HEK293 (cell line): ENCODE measurements at regions not wholly inside any gene's neighbourhood (a gene's known extent, or its start where the extent isn't known, plus 50 kb on each side); places are given as distances from the start of the nearest gene placed in this dataset.

Experiments
- CTCF ChIA-PET: fragments of 350-600 bp; formaldehyde crosslinking; extraction: SDS; loops from one replicate; lab custom pipeline; 2021; ENCODE audit warnings: antibody characterized with exemption; lab: Yijun Ruan, JAX
- POLR2A ChIA-PET: fragments of 300-600 bp; formaldehyde crosslinking; extraction: SDS; loops from one replicate; lab custom pipeline; 2020; ENCODE audit warnings: antibody characterized with exemption, inconsistent platforms; lab: Yijun Ruan, JAX
- H3K27ac ChIP-seq: fragments of 200-500 bp; sonication (Bioruptor generic); 2 replicates; pipeline ENCODE4 v1.5.1; 2014; ENCODE audit warnings: low read depth, low read length, control low read depth, inconsistent platforms; ENCODE audit errors: extremely low read depth
- H3K36me3 ChIP-seq, 2 experiments: fragments of 200-500 bp in 1 of 2; sonication (Bioruptor generic) in 1 of 2; 1 replicate in 1 of 2; 2 replicates in 1 of 2; pipeline ENCODE4 v1.5.1; 2014 to 2017; ENCODE audit warnings: inconsistent platforms in 2 of 2, low read length in 2 of 2; ENCODE audit not compliant: control insufficient read depth in 2 of 2, insufficient read depth in 1 of 2
- H3K4me1 ChIP-seq: fragments of 200-500 bp; sonication (Bioruptor generic); 2 replicates; pipeline ENCODE4 v1.5.1; 2014; ENCODE audit warnings: mild to moderate bottlenecking, low read length, inconsistent platforms; ENCODE audit not compliant: control insufficient read depth, insufficient read depth
- H3K4me3 ChIP-seq: 2 replicates; pipeline ENCODE4 v1.5.1; 2011; ENCODE audit warnings: low read depth, mild to moderate bottlenecking, control low read depth, low read length, moderate library complexity
- H3K9me3 ChIP-seq: fragments of 200-500 bp; sonication (Bioruptor generic); 2 replicates; pipeline ENCODE4 v1.5.1; 2014; ENCODE audit warnings: low read depth, low read length, inconsistent platforms; ENCODE audit not compliant: control insufficient read depth, insufficient read depth
- FEZF1 ChIP-seq: fragments of 450-650 bp; formaldehyde crosslinking; IDR thresholded peaks from 2 replicates; pipeline ENCODE4 v1.5.1; 2016; ENCODE audit warnings: missing biosample characterization, missing genetic modification characterization
- GLIS2 ChIP-seq: fragments of 450-650 bp; formaldehyde crosslinking; IDR thresholded peaks from 2 replicates; pipeline ENCODE4 v1.5.1; 2016; ENCODE audit warnings: missing biosample characterization, missing genetic modification characterization
- HOXC10 ChIP-seq: sonication (generic); formaldehyde crosslinking; IDR thresholded peaks from 2 replicates; pipeline ENCODE4 v1.8.1; 2023; ENCODE audit warnings: mild to moderate bottlenecking, missing genetic modification reagents
- KLF10 ChIP-seq: fragments of 450-650 bp; IDR thresholded peaks from 2 replicates; pipeline ENCODE4 v1.5.1; 2018; ENCODE audit warnings: missing biosample characterization, mild to moderate bottlenecking, missing genetic modification characterization
- KLF8 ChIP-seq: fragments of 450-650 bp; formaldehyde crosslinking; IDR thresholded peaks from 2 replicates; pipeline ENCODE4 v1.5.1; 2016; ENCODE audit warnings: missing biosample characterization, missing genetic modification characterization
- KLF9 ChIP-seq: fragments of 450-650 bp; formaldehyde crosslinking; IDR thresholded peaks from 2 replicates; pipeline ENCODE4 v1.5.1; 2016; ENCODE audit warnings: missing biosample characterization, missing genetic modification characterization, low read depth
- OSR2 ChIP-seq: fragments of 450-650 bp; formaldehyde crosslinking; IDR thresholded peaks from 2 replicates; pipeline ENCODE4 v1.5.1; 2016; ENCODE audit warnings: missing biosample characterization, missing genetic modification characterization
- PRDM1 ChIP-seq: fragments of 450-650 bp; formaldehyde crosslinking; IDR thresholded peaks from 2 replicates; pipeline ENCODE4; 2016; ENCODE audit warnings: missing biosample characterization, missing genetic modification characterization
- SCRT1 ChIP-seq: fragments of 450-650 bp; formaldehyde crosslinking; IDR thresholded peaks from 2 replicates; pipeline ENCODE4 v1.5.1; 2016; ENCODE audit warnings: missing biosample characterization, missing genetic modification characterization, borderline replicate concordance
- SCRT2 ChIP-seq: fragments of 450-650 bp; formaldehyde crosslinking; IDR thresholded peaks from 2 replicates; pipeline ENCODE4 v1.5.1; 2016; ENCODE audit warnings: missing biosample characterization, missing genetic modification characterization
- SP2 ChIP-seq: fragments of 450-650 bp; formaldehyde crosslinking; IDR thresholded peaks from 2 replicates; pipeline ENCODE4 v1.5.1; 2016; ENCODE audit warnings: missing biosample characterization, missing genetic modification characterization
- SP7 ChIP-seq: fragments of 450-650 bp; formaldehyde crosslinking; IDR thresholded peaks from 2 replicates; pipeline ENCODE4 v1.5.1; 2016; ENCODE audit warnings: missing biosample characterization, missing genetic modification characterization
- ZBTB1 ChIP-seq: fragments of 450-650 bp; formaldehyde crosslinking; IDR thresholded peaks from 2 replicates; pipeline ENCODE4 v1.5.1; 2016; ENCODE audit warnings: missing biosample characterization, missing genetic modification characterization
- ZNF132 ChIP-seq: fragments of 450-650 bp; formaldehyde crosslinking; IDR thresholded peaks from 2 replicates; pipeline ENCODE4 v1.5.1; 2017; ENCODE audit warnings: missing biosample characterization, missing genetic modification characterization, borderline replicate concordance
- ZNF202 ChIP-seq: fragments of 450-650 bp; formaldehyde crosslinking; IDR thresholded peaks from 2 replicates; pipeline ENCODE4 v1.5.1; 2016; ENCODE audit warnings: missing biosample characterization, missing genetic modification characterization, borderline replicate concordance
- ZNF221 ChIP-seq: fragments of 450-650 bp; formaldehyde crosslinking; IDR thresholded peaks from 2 replicates; pipeline ENCODE4 v1.5.1; 2017; ENCODE audit warnings: missing biosample characterization, missing genetic modification characterization, borderline replicate concordance
- ZNF426 ChIP-seq: fragments of 450-650 bp; formaldehyde crosslinking; IDR thresholded peaks from 2 replicates; pipeline ENCODE4 v1.5.1; 2017; ENCODE audit warnings: missing biosample characterization, missing genetic modification characterization, mild to moderate bottlenecking, inconsistent platforms, moderate library complexity
- ZNF48 ChIP-seq: fragments of 450-650 bp; formaldehyde crosslinking; IDR thresholded peaks from 2 replicates; pipeline ENCODE4 v1.5.1; 2016; ENCODE audit warnings: missing biosample characterization, missing genetic modification characterization
- ZNF521 ChIP-seq: fragments of 450-650 bp; formaldehyde crosslinking; IDR thresholded peaks from 2 replicates; pipeline ENCODE4 v1.5.1; 2017; ENCODE audit warnings: missing biosample characterization, mild to moderate bottlenecking, missing genetic modification characterization
- ZNF529 ChIP-seq: fragments of 450-650 bp; formaldehyde crosslinking; IDR thresholded peaks from 2 replicates; pipeline ENCODE4 v1.5.1; 2017; ENCODE audit warnings: missing genetic modification characterization, missing biosample characterization; ENCODE audit not compliant: insufficient replicate concordance
- ZNF549 ChIP-seq: fragments of 450-650 bp; IDR thresholded peaks from 2 replicates; pipeline ENCODE4 v1.5.1; 2018; ENCODE audit warnings: missing biosample characterization, missing genetic modification characterization, mild to moderate bottlenecking, inconsistent platforms, moderate library complexity
- ZNF623 ChIP-seq: fragments of 450-650 bp; formaldehyde crosslinking; IDR thresholded peaks from 2 replicates; pipeline ENCODE4 v1.5.1; 2016; ENCODE audit warnings: missing biosample characterization, missing genetic modification characterization
- ZNF654 ChIP-seq: fragments of 450-650 bp; formaldehyde crosslinking; IDR thresholded peaks from 2 replicates; pipeline ENCODE4 v1.5.1; 2016; ENCODE audit warnings: low read depth, missing biosample characterization, missing genetic modification characterization
- ZSCAN16 ChIP-seq: fragments of 450-650 bp; formaldehyde crosslinking; IDR thresholded peaks from 2 replicates; pipeline ENCODE4 v1.5.1; 2016; ENCODE audit warnings: missing biosample characterization, missing genetic modification characterization
- TF ChIP-seq, protein P1 (sequence below): fragments of 450-650 bp; formaldehyde crosslinking; IDR thresholded peaks from 2 replicates; pipeline ENCODE4 v1.5.1; 2016; ENCODE audit warnings: missing biosample characterization, missing genetic modification characterization
- TF ChIP-seq, protein P2 (sequence below): fragments of 450-650 bp; IDR thresholded peaks from 2 replicates; pipeline ENCODE4 v1.5.1; 2018; ENCODE audit warnings: missing biosample characterization, mild to moderate bottlenecking, missing genetic modification characterization

DNA sequence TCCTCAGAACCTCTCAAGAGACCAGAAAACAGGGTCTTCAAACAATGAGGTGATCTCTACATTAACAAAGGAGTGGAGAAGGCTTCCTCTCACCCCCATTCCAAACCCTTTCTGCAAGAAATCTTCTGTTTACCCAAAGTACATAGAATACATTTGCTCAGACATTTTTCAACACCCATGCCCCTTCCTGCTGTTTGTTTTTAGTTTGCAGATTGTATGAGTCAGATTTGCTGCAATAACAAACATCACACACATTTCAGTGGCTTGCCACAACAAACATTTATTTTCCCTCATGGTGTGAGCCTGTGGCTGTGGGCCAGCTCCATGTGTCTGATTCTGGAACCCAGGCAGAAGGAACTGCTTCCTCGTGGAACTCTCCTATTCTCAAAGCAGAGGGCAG lies 68.2 kb upstream of the BAIAP2L1 start (continued):
- no peak for TF ChIP-seq ZNF202 (tag by site-specific recombination)

DNA sequence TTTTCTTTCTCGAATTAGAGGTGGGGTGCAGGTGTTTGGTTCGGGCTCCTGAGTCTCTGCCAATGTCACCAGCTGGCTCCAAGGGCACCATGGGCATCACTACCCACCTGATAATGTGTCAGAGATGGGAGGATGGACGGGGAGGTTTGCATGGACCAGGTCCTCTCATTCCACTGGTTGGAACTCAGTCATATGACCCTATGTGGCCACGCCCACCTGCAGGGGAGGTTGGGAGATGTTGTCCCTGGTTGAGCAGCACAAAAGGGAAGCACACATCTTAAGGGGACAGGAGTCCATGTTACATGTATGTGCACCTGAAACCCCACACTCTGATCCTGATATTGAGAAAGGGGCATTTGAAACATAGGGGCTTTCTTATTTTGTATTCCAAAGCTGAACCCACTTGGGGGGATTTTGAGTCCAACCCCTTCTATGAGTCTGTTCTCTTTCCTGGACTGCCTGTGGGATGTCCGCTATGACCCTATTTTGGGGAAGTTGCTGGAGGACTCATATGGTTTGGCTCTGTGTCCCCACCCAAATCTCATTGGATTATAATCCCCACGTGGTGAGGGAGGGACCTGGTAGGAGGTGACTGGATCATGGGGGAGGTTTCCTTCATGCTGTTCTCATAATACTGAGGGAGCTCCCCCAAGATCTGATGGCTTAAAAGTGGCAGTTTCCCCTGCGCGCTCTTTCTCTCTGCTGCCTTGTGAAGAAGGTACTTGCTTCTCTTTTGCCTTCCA lies 66.9 kb upstream of the BAIAP2L1 start:
- 0 out of 2 replicates have a peak, but pooled peaks cover 2% of the 10 kb centered on the region for H3K4me1 ChIP-seq
- no peaks in the 10 kb centered on the region for H3K36me3 ChIP-seq
- TF ChIP-seq KLF9 (0 out of 2 replicates have a peak, but pooled peaks have one; percentile 23), SP2 (tag by site-specific recombination) (no peak), HOXC10 (CRISPR knock-in tag) (no peak), ZNF426 (tag by site-specific recombination) (no peak), KLF10 (no peak)
- TF ChIP-seq, all 188 proteins: peak for 1
- Histone ChIP-seq H3K4me3 (no peak overlapping the region), H3K9me3 (no peaks in the 10 kb centered on the region), H3K27ac (no peak overlapping the region)
- POLR2A ChIA-PET, result interaction anchor here (0.7 kb wide), 1 partner anchor 272 kb away, joined by 3 read pairs; no protein-coding TSS in a partner anchor
- CTCF ChIA-PET, result interaction anchor here (1.0 to 1.3 kb wide), 2 partner anchors 67 to 278 kb away, joined by 3 read pairs; partner anchors contain the start of gene BAIAP2L1

DNA sequence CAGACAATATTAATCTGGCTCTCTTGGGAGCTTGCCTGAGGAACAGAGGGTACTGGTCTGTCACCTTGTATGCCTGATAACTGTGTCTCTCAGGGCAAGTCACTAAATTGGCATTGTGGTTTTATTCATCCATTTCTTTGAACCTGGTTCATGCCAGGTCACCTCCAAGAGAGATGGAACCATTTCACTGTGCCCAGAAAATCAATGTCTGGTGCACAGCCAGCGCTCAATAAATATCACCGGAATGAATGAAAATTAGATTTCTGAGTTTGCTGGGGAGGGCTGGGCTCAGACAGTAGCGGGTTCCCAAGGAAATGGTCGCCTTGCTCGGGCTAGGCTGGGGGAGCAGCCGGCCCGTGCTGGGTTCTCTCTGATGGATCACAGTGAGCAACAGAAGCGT lies 64.1 kb upstream of the BAIAP2L1 start:
- POLR2A ChIA-PET, result no interaction called here
- H3K4me3 ChIP-seq, result no peak overlapping the region
- no peaks in the 10 kb centered on the region for H3K36me3 ChIP-seq
- no peaks in the 10 kb centered on the region for H3K4me1 ChIP-seq
- CTCF ChIA-PET, result no interaction called here
- no peaks in the 10 kb centered on the region for H3K9me3 ChIP-seq
- TF ChIP-seq, protein P1, sequence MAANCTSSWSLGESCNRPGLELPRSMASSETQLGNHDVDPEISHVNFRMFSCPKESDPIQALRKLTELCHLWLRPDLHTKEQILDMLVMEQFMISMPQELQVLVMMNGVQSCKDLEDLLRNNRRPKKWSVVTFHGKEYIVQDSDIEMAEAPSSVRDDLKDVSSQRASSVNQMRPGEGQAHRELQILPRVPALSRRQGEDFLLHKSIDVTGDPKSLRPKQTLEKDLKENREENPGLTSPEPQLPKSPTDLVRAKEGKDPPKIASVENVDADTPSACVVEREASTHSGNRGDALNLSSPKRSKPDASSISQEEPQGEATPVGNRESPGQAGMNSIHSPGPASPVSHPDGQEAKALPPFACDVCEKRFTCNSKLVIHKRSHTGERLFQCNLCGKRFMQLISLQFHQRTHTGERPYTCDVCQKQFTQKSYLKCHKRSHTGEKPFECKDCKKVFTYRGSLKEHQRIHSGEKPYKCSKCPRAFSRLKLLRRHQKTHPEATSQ, result no peak
- TF ChIP-seq ZNF529 (no peak), KLF8 (tag by site-specific recombination) (no peak), ZNF221 (tag by site-specific recombination) (no peak), SCRT1 (tag by site-specific recombination) (no peak), ZNF521 (tag by site-specific recombination) (no peak), ZNF549 (no peak), GLIS2 (tag by site-specific recombination) (no peak), PRDM1 (tag by site-specific recombination) (no peak), ZNF48 (tag by site-specific recombination) (no peak), ZNF132 (tag by site-specific recombination) (no peak), ZNF623 (tag by site-specific recombination) (no peak), OSR2 (no peak), ZNF654 (tag by site-specific recombination) (no peak), SP7 (tag by site-specific recombination) (no peak), ZSCAN16 (tag by site-specific recombination) (no peak), ZBTB1 (tag by site-specific recombination) (no peak), FEZF1 (tag by site-specific recombination) (no peak), SCRT2 (no peak)
- TF ChIP-seq, protein P2, sequence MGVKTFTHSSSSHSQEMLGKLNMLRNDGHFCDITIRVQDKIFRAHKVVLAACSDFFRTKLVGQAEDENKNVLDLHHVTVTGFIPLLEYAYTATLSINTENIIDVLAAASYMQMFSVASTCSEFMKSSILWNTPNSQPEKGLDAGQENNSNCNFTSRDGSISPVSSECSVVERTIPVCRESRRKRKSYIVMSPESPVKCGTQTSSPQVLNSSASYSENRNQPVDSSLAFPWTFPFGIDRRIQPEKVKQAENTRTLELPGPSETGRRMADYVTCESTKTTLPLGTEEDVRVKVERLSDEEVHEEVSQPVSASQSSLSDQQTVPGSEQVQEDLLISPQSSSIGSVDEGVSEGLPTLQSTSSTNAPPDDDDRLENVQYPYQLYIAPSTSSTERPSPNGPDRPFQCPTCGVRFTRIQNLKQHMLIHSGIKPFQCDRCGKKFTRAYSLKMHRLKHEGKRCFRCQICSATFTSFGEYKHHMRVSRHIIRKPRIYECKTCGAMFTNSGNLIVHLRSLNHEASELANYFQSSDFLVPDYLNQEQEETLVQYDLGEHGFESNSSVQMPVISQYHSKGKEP (tag by site-specific recombination), result no peak
- no peak overlapping the region for H3K27ac ChIP-seq
